ENCODE measurements at regions not wholly inside any gene's neighbourhood (a gene's known extent, or its start where the extent isn't known, plus 50 kb on each side); places are given as distances from the start of the nearest gene placed in this dataset.

DNA sequence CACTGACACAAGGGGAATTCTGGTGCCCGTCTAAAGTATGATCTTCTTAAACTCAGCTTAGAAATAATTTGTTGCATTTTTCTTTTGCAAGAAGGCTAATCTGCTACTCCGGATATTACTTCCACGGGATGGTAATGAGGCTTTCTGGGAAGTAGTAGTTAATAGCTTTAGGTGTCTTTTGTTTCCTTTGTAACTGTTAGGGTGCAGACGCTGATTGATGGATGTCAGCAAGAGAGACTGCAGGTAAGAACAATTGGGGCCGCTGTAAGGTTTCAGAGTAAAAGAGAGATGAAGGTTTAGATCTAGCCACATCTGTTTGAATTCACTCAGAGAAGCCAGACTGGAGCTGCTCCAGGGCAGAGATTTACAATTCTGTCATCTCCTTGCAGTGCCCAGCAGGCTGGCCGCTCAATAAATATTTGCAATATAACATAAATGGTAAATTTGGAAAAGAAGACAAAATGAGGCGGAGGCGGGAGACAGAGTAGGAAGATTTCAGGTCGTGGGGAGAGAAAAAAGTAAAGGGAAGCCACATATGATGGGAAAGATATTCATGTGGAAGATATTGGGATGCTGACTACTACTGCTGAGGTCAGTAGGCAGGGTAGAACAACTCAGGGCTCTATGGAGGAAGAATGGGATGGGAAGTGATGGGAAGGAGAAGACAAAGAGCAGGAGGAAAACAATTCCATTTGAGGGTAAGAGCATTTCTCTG lies 320.5 kb downstream of the AASDHPPT start:
- TF ChIP-seq, protein P1, sequence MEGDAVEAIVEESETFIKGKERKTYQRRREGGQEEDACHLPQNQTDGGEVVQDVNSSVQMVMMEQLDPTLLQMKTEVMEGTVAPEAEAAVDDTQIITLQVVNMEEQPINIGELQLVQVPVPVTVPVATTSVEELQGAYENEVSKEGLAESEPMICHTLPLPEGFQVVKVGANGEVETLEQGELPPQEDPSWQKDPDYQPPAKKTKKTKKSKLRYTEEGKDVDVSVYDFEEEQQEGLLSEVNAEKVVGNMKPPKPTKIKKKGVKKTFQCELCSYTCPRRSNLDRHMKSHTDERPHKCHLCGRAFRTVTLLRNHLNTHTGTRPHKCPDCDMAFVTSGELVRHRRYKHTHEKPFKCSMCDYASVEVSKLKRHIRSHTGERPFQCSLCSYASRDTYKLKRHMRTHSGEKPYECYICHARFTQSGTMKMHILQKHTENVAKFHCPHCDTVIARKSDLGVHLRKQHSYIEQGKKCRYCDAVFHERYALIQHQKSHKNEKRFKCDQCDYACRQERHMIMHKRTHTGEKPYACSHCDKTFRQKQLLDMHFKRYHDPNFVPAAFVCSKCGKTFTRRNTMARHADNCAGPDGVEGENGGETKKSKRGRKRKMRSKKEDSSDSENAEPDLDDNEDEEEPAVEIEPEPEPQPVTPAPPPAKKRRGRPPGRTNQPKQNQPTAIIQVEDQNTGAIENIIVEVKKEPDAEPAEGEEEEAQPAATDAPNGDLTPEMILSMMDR (conservative IDR thresholded peaks at IDR 0.05; ENCODE audit: low read depth, low read length): no peak
- H3K4me3 ChIP-seq (ENCODE audit: low read depth, low read length): no peak overlapping the region
- DNase-seq (ENCODE audit: low read depth): no peak

DNA sequence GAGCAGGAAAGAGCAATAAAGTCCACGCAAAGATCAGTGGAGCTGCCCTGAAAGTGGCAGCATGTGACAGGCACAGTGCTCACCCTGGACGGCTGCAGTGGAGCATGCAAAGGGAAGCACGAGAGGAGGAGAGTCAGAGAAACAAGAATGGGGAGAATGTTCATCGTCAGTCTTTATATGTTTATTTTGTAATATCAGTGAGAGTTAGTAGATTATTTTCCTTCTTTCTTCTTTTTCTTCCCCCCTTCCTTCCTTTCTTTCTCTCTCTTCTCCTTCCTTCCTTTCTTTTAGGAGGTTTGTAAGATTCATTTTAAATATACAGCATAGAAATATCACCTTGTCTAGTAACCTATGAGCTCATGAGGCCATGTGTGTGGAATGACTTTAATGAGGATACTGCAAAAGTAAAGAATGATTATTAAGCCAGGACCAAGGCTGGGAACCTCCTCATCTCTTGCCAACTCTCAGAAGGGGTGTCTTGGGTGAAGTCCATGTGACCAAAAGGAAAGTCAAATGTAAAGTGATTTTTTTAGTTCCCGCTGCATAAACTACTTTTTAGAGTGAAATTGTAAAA lies 321.1 kb downstream of the AASDHPPT start:
- peak; percentile 59 for DNase-seq (ENCODE audit: low read depth)
- no peak overlapping the region for H3K4me3 ChIP-seq (ENCODE audit: low read depth, low read length)
- TF ChIP-seq, protein P1 (conservative IDR thresholded peaks at IDR 0.05; ENCODE audit: low read depth, low read length): no peak

DNA sequence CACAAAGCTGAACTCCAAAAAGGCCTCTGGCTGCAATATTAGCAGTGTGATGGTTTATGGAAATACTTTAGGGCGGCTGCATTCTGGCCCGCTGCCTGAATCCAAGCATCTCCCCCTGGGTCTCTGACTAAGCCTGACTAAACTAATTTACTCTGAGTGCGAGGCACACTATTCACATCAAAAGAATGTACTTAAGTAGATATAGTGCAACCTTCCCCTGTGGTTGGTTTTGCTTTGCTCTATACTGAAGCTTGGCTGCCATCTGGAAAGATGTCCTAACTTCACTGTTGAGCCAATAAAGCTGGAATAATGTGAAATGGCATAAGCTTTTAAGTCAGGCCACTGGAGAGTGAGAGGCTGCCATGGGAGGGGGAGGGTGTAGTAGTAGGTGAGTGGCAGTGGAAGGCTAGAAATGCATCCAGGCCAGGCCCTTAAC lies 321.6 kb downstream of the AASDHPPT start:
- no peak overlapping the region for H3K4me3 ChIP-seq (ENCODE audit: low read depth, low read length)
- DNase-seq (ENCODE audit: low read depth): peak; percentile 100
- TF ChIP-seq, protein P1 (conservative IDR thresholded peaks at IDR 0.05; ENCODE audit: low read depth, low read length): no peak

DNA sequence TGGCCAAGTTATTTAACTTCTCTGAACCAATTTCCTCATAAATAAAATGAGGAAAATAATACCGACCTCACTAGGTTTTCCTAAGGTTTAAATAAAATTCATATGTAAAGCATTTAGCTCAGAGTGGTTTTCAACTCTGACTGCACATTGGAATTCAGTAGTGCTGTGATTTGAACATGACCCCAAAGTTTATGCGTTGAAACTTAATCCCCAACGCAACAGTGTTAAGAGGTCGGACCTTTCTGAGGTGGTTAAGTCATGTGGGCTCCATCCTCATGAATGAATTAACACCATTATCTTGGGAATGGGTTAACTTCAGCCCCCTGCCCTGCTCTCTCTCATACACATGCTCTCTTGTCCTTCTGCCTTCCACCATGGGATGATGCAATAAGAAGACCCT lies 322.2 kb downstream of the AASDHPPT start:
- peak; percentile 62 for DNase-seq (ENCODE audit: low read depth)
- H3K4me3 ChIP-seq (ENCODE audit: low read depth, low read length): no peak overlapping the region

DNA sequence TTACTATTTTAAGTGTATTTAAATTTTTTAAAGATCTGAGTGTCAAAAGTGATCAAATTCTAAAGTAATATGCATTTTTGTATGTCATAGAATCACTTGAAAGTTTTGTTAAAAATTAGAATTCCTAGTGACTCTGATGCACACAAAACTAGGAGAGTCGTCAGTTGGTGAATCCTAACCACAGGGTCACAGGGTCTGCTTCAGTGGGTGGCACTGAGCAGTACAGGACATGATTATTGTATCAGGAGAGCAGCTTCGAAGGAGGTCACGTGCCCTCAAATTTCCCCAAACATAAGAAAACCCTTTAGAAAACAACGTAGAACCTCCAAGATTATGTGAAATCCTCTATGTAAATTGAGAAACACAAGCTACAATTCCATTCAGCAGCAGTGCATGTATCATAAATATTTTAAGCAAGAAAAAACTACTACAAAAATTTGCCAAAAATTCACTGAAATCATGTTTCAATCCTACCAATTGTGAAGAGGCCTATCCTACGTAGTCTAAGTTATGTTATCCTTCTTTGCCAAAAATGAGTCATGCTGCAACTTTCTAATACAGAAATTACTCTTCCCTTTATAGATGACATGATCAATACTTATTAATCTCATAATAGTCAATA lies 323.6 kb downstream of the AASDHPPT start:
- no peak overlapping the region for H3K4me3 ChIP-seq (ENCODE audit: low read depth, low read length)
- TF ChIP-seq, protein P1 (conservative IDR thresholded peaks at IDR 0.05; ENCODE audit: low read depth, low read length): no peak
- DNase-seq (ENCODE audit: low read depth): peak; percentile 65

More for the DNA sequence above, 322.2 kb downstream of the AASDHPPT start:
- TF ChIP-seq, protein P1 (conservative IDR thresholded peaks at IDR 0.05; ENCODE audit: low read depth, low read length): no peak

DNA sequence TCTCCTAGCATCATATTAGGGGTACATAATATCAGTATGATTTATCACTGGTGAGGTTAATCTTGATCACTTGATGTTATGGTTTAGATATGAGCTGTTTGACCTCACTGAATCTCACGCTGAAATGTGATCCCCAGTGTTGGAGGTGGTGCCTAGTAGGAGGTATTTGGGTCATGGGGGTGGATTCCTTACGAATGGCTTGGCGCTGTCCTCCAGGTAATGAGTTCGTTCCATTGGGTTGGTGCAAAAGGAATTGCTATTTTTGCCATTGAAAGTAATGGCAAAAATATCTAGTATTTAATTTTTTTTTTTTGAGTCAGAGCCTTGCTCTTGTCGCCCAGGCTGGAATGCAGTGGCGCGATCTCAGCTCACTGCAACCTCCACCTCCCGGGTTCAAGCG lies 326.3 kb downstream of the AASDHPPT start:
- no peak overlapping the region for H3K4me3 ChIP-seq (ENCODE audit: low read depth, low read length)
- TF ChIP-seq, protein P1 (conservative IDR thresholded peaks at IDR 0.05; ENCODE audit: low read depth, low read length): no peak
- no peak for DNase-seq (ENCODE audit: low read depth)
